ENCODE measurements at regions not wholly inside any gene's neighbourhood (a gene's known extent, or its start where the extent isn't known, plus 50 kb on each side); places are given as distances from the start of the nearest gene placed in this dataset.
"Not testable (repeated sequence)": the region's sequence is repeated elsewhere in the genome, so short reads cannot be mapped to it uniquely, and the experiment has no call there.

GRCh38 chr11:130550984-130551383 lies 102.5 kb downstream of the ADAMTS15 start:
- no peak for DNase-seq

DNA sequence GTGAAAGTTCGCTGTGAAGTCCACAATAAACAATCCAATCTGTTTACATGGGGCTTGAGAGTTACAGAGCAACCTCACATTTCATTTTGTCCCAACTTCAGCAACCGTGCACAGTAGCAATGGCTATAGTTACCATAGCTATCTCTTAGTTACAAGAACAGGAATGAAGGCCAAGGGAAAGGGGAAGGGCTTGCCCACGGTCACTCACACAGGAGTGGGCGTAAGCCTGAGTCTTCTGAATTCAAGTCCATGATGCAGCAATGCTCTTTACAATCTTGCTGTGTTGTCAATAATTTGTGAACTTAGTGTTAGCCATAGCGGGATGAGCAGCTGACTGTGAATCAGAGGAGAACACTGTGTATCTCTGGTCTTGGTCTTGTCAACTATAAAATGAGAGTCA lies 102.9 kb downstream of the ADAMTS15 start:
- no peak for DNase-seq

- DNase-seq = peak; percentile 59 to 83 (median 59)
Observed at GRCh38 chr11:130553306-130553705, 104.9 kb downstream of the ADAMTS15 start.

DNA sequence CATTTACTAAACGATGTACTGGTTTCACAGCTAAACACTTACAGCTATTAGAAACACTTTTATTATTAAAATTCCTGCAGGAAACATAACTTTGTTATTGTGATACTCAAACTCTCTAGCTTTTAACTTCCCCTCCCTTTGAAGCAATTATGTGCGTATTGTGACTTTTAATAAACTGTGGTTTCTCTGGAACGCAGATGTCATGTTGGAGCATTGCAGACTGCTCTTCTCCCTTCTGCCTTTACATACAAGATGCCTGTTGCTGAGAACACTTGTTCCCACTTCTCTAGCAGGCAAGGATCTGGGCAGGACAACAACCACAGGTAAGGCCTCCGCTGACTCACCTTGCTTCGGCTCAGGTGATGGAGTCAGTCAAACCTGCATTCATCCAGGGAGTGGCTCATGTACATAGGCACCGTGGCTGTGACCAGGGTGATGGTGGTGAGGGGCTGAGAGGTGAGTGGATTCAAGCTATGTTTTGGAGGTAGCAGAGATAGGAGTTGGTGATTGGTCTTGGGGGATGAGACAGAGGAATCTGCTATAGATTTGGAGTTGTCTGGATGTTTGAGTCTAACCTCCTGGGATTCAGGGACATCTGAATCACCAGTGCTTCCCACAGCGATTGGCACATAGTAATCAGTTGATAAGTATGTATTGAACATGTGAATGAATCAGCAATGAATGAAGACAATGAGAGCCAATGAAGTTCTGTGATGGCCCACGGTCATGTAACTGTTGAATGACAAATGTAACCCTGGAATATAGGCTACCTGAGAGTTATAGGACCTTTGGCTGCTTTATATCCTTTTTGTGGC lies 106.0 kb downstream of the ADAMTS15 start:
- DNase-seq = no peak

- DNase-seq = no peak
Observed at GRCh38 chr11:130555251-130555841, 106.9 kb downstream of the ADAMTS15 start.

GRCh38 chr11:130560000-130560780 lies 111.7 kb downstream of the ADAMTS15 start:
- DNase-seq = no peak

DNA sequence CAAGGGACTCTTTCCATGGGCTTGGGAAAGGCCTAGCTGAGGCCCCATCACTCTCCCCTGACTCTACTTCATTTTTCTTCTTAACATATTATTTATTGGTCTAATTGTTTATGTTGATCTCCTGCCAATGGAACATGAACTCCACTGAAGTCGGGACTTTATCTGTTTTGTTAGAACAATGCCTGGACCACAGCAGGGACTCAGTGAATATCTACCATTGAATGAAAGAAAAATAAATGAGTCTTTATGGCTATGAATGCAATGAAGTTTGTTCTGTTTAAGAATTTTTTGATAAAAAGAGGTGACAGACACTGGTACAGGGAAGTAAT lies 112.3 kb downstream of the ADAMTS15 start:
- DNase-seq = peak in 1 of 3 donors; percentile 42

DNA sequence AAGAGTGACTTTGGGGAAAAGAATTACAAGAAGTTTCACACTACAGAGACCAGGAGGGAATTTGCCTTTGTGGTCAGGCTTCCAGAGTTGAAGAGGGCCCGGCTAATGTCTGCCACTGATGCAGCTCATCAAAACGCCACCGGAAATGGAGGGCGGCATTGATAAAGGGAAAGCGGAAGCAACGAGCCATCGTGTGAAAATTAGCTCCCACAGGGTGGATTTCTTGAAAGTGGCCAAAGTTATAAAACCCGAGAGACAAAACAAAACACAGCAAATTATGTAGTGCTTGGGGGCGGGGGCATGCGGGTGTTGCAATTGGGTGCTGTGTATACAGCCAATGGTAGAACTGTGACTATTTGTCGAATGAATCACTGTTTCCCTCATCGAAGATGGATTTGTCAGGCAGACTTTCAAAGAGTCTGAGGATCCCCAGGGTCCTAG lies 113.0 kb downstream of the ADAMTS15 start:
- peak in 1 of 3 donors; percentile 25 for DNase-seq

DNA sequence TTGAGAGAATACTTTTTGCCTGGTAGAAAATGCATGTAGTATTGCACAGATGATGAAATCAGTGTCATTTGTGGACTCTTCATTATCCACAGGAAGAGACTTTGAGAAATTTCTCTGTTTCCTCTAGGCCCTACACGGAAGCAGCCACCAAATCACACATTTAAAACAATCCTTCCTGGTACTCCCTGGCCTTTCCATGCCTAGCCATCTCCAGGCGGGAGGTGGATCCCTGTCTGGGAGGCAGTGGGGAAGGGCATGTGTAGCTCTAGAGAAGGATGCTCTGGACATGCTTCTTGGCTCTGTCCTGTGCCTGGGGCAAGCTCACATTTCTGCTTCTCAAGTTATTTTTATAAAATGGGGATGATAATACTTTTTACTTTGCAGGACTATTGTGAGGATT lies 114.1 kb downstream of the ADAMTS15 start:
- no peak for DNase-seq

- not testable (repeated sequence) for DNase-seq
Observed at GRCh38 chr11:130566360-130566759, 117.9 kb downstream of the ADAMTS15 start.

GRCh38 chr11:130571519-130571918 lies 123.1 kb downstream of the ADAMTS15 start:
- DNase-seq = no peak

GRCh38 chr11:130571947-130572584 lies 123.6 kb downstream of the ADAMTS15 start:
- no peak for DNase-seq

GRCh38 chr11:130573767-130574166 lies 125.3 kb downstream of the ADAMTS15 start:
- DNase-seq = no peak

- no peak for DNase-seq
Observed at GRCh38 chr11:130574740-130575139, 126.3 kb downstream of the ADAMTS15 start.

GRCh38 chr11:130576146-130576545 lies 127.7 kb downstream of the ADAMTS15 start:
- no peak for DNase-seq

- no peak for DNase-seq
Observed at GRCh38 chr11:130578738-130579368, 130.4 kb downstream of the ADAMTS15 start.

DNA sequence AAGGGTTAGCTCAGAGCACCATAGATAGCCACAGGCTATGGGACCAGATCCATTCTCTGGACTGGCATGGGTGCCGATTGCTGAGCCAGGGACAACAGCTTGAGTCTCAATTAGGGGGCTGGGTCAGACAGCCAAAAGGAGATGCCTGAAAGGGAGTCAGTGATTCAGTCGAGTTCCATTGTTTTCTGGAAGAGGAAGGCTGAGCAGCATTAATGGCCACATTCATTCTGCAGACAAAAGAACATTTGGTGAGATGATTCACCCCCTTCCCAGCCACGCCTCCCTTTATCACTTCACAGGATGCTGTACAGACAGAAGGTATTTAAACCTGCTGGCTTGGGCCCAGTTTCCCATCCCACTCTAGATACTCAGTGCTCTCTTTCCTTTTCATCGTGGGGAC lies 131.9 kb downstream of the ADAMTS15 start:
- peak in 1 of 3 donors; percentile 78 for DNase-seq

GRCh38 chr11:130580891-130581492 lies 132.5 kb downstream of the ADAMTS15 start:
- DNase-seq = peak in 1 of 3 donors; percentile 62

DNA sequence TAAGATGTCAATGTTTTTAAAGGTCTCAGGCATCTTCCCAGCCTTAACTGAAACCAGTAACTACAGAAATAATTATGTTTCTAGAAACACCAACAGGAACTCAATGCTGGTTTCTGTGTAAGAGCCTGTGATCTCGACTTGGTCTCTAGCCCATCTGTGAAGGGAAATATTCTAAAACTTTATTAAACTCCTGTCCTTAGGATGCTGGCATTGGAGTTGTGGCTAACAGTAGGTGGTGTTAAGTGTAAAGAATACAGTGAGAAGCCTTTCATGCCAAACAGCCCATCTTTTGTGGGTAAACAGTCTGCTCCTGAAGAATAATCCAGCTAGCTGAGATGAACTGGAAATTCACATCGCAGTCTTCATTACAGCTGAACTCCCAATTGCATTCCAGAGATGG lies 133.2 kb downstream of the ADAMTS15 start:
- no peak for DNase-seq

- DNase-seq = no peak
Observed at GRCh38 chr11:130582176-130582575, 133.7 kb downstream of the ADAMTS15 start.

DNA sequence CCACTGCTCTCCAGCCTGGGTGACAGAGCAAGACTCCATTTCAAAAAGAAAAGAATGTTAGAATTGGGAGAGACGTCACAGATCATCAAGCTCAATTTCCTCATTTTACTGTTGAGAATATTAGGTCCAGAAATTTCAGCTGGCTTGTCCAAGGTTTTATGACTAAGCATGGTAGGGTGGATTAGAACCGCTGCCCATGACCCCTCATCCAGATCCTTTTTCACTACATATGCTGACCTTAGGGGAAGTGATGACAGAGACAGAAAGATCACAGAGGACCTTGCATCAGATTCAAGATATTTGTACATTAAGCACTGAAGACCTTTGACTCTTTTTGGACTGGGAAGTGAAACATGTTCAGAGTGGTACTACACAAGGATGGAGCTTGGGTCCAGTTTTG lies 134.5 kb downstream of the ADAMTS15 start:
- DNase-seq = no peak

Measured in muscle of back (tissue), 3 donors.